ENCODE measurements at regions not wholly inside any gene's neighbourhood (a gene's known extent, or its start where the extent isn't known, plus 50 kb on each side); places are given as distances from the start of the nearest gene placed in this dataset.

- intact Hi-C loops (cut with DNase I), result no loop called here
- H3K9me3 ChIP-seq (ENCODE audit: control insufficient read depth in 2 of 3, insufficient read depth in 1 of 3, low read length in 3 of 3), result no peaks in the 10 kb centered on the region
- H3K4me3 ChIP-seq (ENCODE audit: low read length in 3 of 3), result no peak overlapping the region
- no peak for TF ChIP-seq CTCF (IDR thresholded peaks at IDR 0.05; ENCODE audit: borderline replicate concordance, extremely low read depth, insufficient read depth)
- no peaks in the 10 kb centered on the region for H3K4me1 ChIP-seq (ENCODE audit: control insufficient read depth in 2 of 3, insufficient read depth in 2 of 3, low read depth in 1 of 3, low read length in 3 of 3)
- no peak for FAIRE-seq
- DNase-seq, result no peak
- H3K27ac ChIP-seq (ENCODE audit: low read depth in 2 of 2, low read length in 2 of 2), result no peak overlapping the region
- H3K27me3 ChIP-seq (ENCODE audit: control insufficient read depth, insufficient read depth, low read length), result no peaks in the 10 kb centered on the region
- H3K36me3 ChIP-seq (ENCODE audit: control insufficient read depth in 2 of 3, insufficient read depth in 3 of 3, low read length in 3 of 3), result no peaks in the 10 kb centered on the region
- no peak overlapping the region for H3K9ac ChIP-seq (ENCODE audit: low read length in 3 of 3)
Measured at GRCh38 chr20:56157530-56158203, 90.9 kb upstream of the MC3R start.

GRCh38 chr20:56158489-56158888 is 90.0 kb upstream of the MC3R start:
- no peak overlapping the region for H3K4me3 ChIP-seq (ENCODE audit: low read length in 3 of 3)
- no peaks in the 10 kb centered on the region for H3K27me3 ChIP-seq (ENCODE audit: control insufficient read depth, insufficient read depth, low read length)

GRCh38 chr20:56160956-56161355 is 87.6 kb upstream of the MC3R start:
- Histone ChIP-seq H3K4me3 (ENCODE audit: low read length in 3 of 3) (no peak overlapping the region), H3K9ac (ENCODE audit: low read length in 3 of 3) (no peak overlapping the region), H3K27me3 (ENCODE audit: control insufficient read depth, insufficient read depth, low read length) (no peaks in the 10 kb centered on the region), H3K4me1 (ENCODE audit: control insufficient read depth in 2 of 3, insufficient read depth in 2 of 3, low read depth in 1 of 3, low read length in 3 of 3) (no peaks in the 10 kb centered on the region), H3K9me3 (ENCODE audit: control insufficient read depth in 2 of 3, insufficient read depth in 1 of 3, low read length in 3 of 3) (no peaks in the 10 kb centered on the region), H3K36me3 (ENCODE audit: control insufficient read depth in 2 of 3, insufficient read depth in 3 of 3, low read length in 3 of 3) (no peaks in the 10 kb centered on the region), H3K27ac (ENCODE audit: low read depth in 2 of 2, low read length in 2 of 2) (no peak overlapping the region)
- FAIRE-seq (no peak), DNase-seq (no peak)
- intact Hi-C loops (cut with DNase I), result no loop called here
- TF ChIP-seq CTCF (IDR thresholded peaks at IDR 0.05; ENCODE audit: borderline replicate concordance, extremely low read depth, insufficient read depth), result no peak

More at GRCh38 chr20:56158489-56158888, 90.0 kb upstream of the MC3R start:
- DNase-seq (peak in 1 of 5 donors; percentile 14), FAIRE-seq (no peak)
- no peak for TF ChIP-seq CTCF (IDR thresholded peaks at IDR 0.05; ENCODE audit: borderline replicate concordance, extremely low read depth, insufficient read depth)
- Histone ChIP-seq H3K9me3 (ENCODE audit: control insufficient read depth in 2 of 3, insufficient read depth in 1 of 3, low read length in 3 of 3) (no peaks in the 10 kb centered on the region), H3K9ac (ENCODE audit: low read length in 3 of 3) (no peak overlapping the region), H3K36me3 (ENCODE audit: control insufficient read depth in 2 of 3, insufficient read depth in 3 of 3, low read length in 3 of 3) (no peaks in the 10 kb centered on the region), H3K27ac (ENCODE audit: low read depth in 2 of 2, low read length in 2 of 2) (no peak overlapping the region), H3K4me1 (ENCODE audit: control insufficient read depth in 2 of 3, insufficient read depth in 2 of 3, low read depth in 1 of 3, low read length in 3 of 3) (no peaks in the 10 kb centered on the region)
- intact Hi-C loops (cut with DNase I), result no loop called here

GRCh38 chr20:56163806-56164205 is 84.7 kb upstream of the MC3R start:
- intact Hi-C loops (cut with DNase I), result no loop called here

More at GRCh38 chr20:56163806-56164205, 84.7 kb upstream of the MC3R start:
- H3K4me1 ChIP-seq (ENCODE audit: control insufficient read depth in 2 of 3, insufficient read depth in 2 of 3, low read depth in 1 of 3, low read length in 3 of 3), result no peaks in the 10 kb centered on the region
- FAIRE-seq (no peak), DNase-seq (no peak)
- H3K4me3 ChIP-seq (ENCODE audit: low read length in 3 of 3), result no peak overlapping the region
- no peak overlapping the region for H3K9ac ChIP-seq (ENCODE audit: low read length in 3 of 3)
- H3K27ac ChIP-seq (ENCODE audit: low read depth in 2 of 2, low read length in 2 of 2), result no peak overlapping the region
- H3K36me3 ChIP-seq (ENCODE audit: control insufficient read depth in 2 of 3, insufficient read depth in 3 of 3, low read length in 3 of 3), result no peaks in the 10 kb centered on the region
- H3K27me3 ChIP-seq (ENCODE audit: control insufficient read depth, insufficient read depth, low read length), result no peaks in the 10 kb centered on the region
- TF ChIP-seq CTCF (IDR thresholded peaks at IDR 0.05; ENCODE audit: borderline replicate concordance, extremely low read depth, insufficient read depth), result no peak
- no peaks in the 10 kb centered on the region for H3K9me3 ChIP-seq (ENCODE audit: control insufficient read depth in 2 of 3, insufficient read depth in 1 of 3, low read length in 3 of 3)

All from kidney (tissue), 13 donors.